Kidney epithelial cell (primary cell): ENCODE measurements at regions not wholly inside any gene's neighbourhood (a gene's known extent, or its start where the extent isn't known, plus 50 kb on each side); places are given as distances from the start of the nearest gene placed in this dataset.

Source experiments
- DNase-seq: peaks from one replicate; pipeline ENCODE4 v3.0.0-alpha.2; 2010; ENCODE audit warnings: low read depth
- H3K27me3 ChIP-seq: 2 replicates; pipeline ENCODE4 v1.6.0; 2011; ENCODE audit warnings: low read length; ENCODE audit not compliant: control insufficient read depth, insufficient read depth
- H3K36me3 ChIP-seq: 2 replicates; pipeline ENCODE4 v1.5.1; 2011; ENCODE audit warnings: low read length; ENCODE audit not compliant: control insufficient read depth, insufficient read depth
- H3K4me3 ChIP-seq: 2 replicates; pipeline ENCODE4 v1.5.1; 2011; ENCODE audit warnings: low read depth, mild to moderate bottlenecking, control low read depth, low read length
- CTCF ChIP-seq: IDR thresholded peaks from 2 replicates; pipeline ENCODE4 v1.5.1; 2011; ENCODE audit warnings: mild to moderate bottlenecking, moderate library complexity, low read length, control low read depth, inconsistent platforms; ENCODE audit not compliant: insufficient read depth, poor library complexity, severe bottlenecking

- no peak overlapping the region for H3K4me3 ChIP-seq
- TF ChIP-seq CTCF, result no peak
- H3K36me3 ChIP-seq, result no peaks in the 10 kb centered on the region
- no peak for DNase-seq
- H3K27me3 ChIP-seq, result no peaks in the 10 kb centered on the region
These were observed 69.7 kb upstream of the ITGA11 start for GRCh38 chr15:68501616-68502015.

- no peak for DNase-seq
- no peak for TF ChIP-seq CTCF
- Histone ChIP-seq H3K36me3 (no peaks in the 10 kb centered on the region), H3K4me3 (no peak overlapping the region), H3K27me3 (no peaks in the 10 kb centered on the region)
These were observed 70.5 kb upstream of the ITGA11 start for GRCh38 chr15:68502398-68502901.

- DNase-seq, result no peak
- TF ChIP-seq CTCF, result no peak
- H3K4me3 ChIP-seq, result no peak overlapping the region
- no peaks in the 10 kb centered on the region for H3K36me3 ChIP-seq
- H3K27me3 ChIP-seq, result no peaks in the 10 kb centered on the region
These were observed 71.2 kb upstream of the ITGA11 start for GRCh38 chr15:68503213-68503612.

- TF ChIP-seq CTCF, result no peak
- Histone ChIP-seq H3K36me3 (no peaks in the 10 kb centered on the region), H3K27me3 (no peaks in the 10 kb centered on the region), H3K4me3 (no peak overlapping the region)
- no peak for DNase-seq
These were observed 72.1 kb upstream of the ITGA11 start for GRCh38 chr15:68503791-68504680.

GRCh38 chr15:68504681-68505170 is 72.8 kb upstream of the ITGA11 start:
- Histone ChIP-seq H3K27me3 (no peaks in the 10 kb centered on the region), H3K36me3 (no peaks in the 10 kb centered on the region), H3K4me3 (no peak overlapping the region)
- TF ChIP-seq CTCF, result no peak
- DNase-seq, result no peak
